Mesodermal cell (in vitro differentiated cells): ENCODE measurements at regions not wholly inside any gene's neighbourhood (a gene's known extent, or its start where the extent isn't known, plus 50 kb on each side); places are given as distances from the start of the nearest gene placed in this dataset.

ENCODE experiments used
- H3K27ac ChIP-seq: 2 replicates; pipeline ENCODE4 v1.7.0; 2013; ENCODE audit warnings: mild to moderate bottlenecking, low read depth, low read length, moderate library complexity; ENCODE audit not compliant: severe bottlenecking
- H3K36me3 ChIP-seq: 2 replicates; pipeline ENCODE4 v1.7.1; 2013; ENCODE audit warnings: mild to moderate bottlenecking, low read length, moderate library complexity; ENCODE audit not compliant: control insufficient read depth, insufficient read depth
- H3K4me1 ChIP-seq: one replicate; pipeline ENCODE4 v1.7.1; 2013; ENCODE audit warnings: mild to moderate bottlenecking, low read length; ENCODE audit not compliant: insufficient read depth, control insufficient read depth, poor library complexity, severe bottlenecking
- H3K4me3 ChIP-seq: 2 replicates; pipeline ENCODE4 v1.7.0; 2013; ENCODE audit warnings: low read length, control low read depth, mild to moderate bottlenecking; ENCODE audit not compliant: insufficient read depth, poor library complexity, severe bottlenecking; ENCODE audit errors: extremely low read depth
- H3K9me3 ChIP-seq: 2 replicates; pipeline ENCODE4 v1.7.1; 2013; ENCODE audit warnings: mild to moderate bottlenecking, low read length, moderate library complexity; ENCODE audit not compliant: control insufficient read depth
- WGBS, 2 experiments: methylation state at CpG; one replicate each; pipeline ENCODE4 v1.1.5; 2013; ENCODE audit warnings: missing lambda C conversion rate in 2 of 2; ENCODE audit not compliant: insufficient coverage in 2 of 2; 5-methylcytosine and 5-hydroxymethylcytosine counted together

GRCh38 chr2:37471104-37471503 is 126.7 kb downstream of the QPCT start:
- Histone ChIP-seq H3K9me3 (no peaks in the 10 kb centered on the region), H3K27ac (no peak overlapping the region)
- WGBS, 2 experiments, result 83 to 100% methylated on average over 1 of the region's 1 CpG

GRCh38 chr2:37471994-37472393 is 127.6 kb downstream of the QPCT start:
- 100% methylated on average over 1 of the region's 1 CpG for WGBS, 2 experiments
- no peak overlapping the region for H3K4me3 ChIP-seq

More at GRCh38 chr2:37471104-37471503, 126.7 kb downstream of the QPCT start:
- Histone ChIP-seq H3K36me3 (no peaks in the 10 kb centered on the region), H3K4me3 (no peak overlapping the region), H3K4me1 (peaks cover 7% of the 10 kb centered on the region)

GRCh38 chr2:37472959-37473358 is 128.5 kb downstream of the QPCT start:
- WGBS, 2 experiments, result 100% methylated on average over 1 of the region's 2 CpGs; no CpG with 5 or more reads in 1 of the 2 experiments
- H3K9me3 ChIP-seq, result no peaks in the 10 kb centered on the region
- H3K36me3 ChIP-seq, result no peaks in the 10 kb centered on the region
- no peak overlapping the region for H3K27ac ChIP-seq
- no peak overlapping the region for H3K4me3 ChIP-seq
- peaks cover 7% of the 10 kb centered on the region for H3K4me1 ChIP-seq

More at GRCh38 chr2:37471994-37472393, 127.6 kb downstream of the QPCT start:
- H3K4me1 ChIP-seq, result peaks cover 7% of the 10 kb centered on the region
- H3K27ac ChIP-seq, result no peak overlapping the region
- H3K9me3 ChIP-seq, result no peaks in the 10 kb centered on the region
- no peaks in the 10 kb centered on the region for H3K36me3 ChIP-seq

GRCh38 chr2:37476411-37476810 is 132.0 kb downstream of the QPCT start:
- 94 to 100% methylated on average over 3 of the region's 4 CpGs for WGBS, 2 experiments
- Histone ChIP-seq H3K27ac (no peak overlapping the region), H3K9me3 (peaks cover 6% of the 10 kb centered on the region), H3K4me3 (no peak overlapping the region), H3K36me3 (no peaks in the 10 kb centered on the region), H3K4me1 (peaks cover 7% of the 10 kb centered on the region)

- H3K9me3 ChIP-seq, result peaks cover 16% of the 10 kb centered on the region
- H3K4me1 ChIP-seq, result peaks cover under 1% of the 10 kb centered on the region
- H3K36me3 ChIP-seq, result no peaks in the 10 kb centered on the region
- no peak overlapping the region for H3K27ac ChIP-seq
- H3K4me3 ChIP-seq, result no peak overlapping the region
Measured at GRCh38 chr2:37477921-37478320, 133.5 kb downstream of the QPCT start.

GRCh38 chr2:37481244-37481643 is 136.8 kb downstream of the QPCT start:
- WGBS, 2 experiments, result no CpG with 5 or more reads among the region's 2 CpGs
- H3K4me1 ChIP-seq, result no peaks in the 10 kb centered on the region
- no peaks in the 10 kb centered on the region for H3K36me3 ChIP-seq

GRCh38 chr2:37489041-37489456 is 144.6 kb downstream of the QPCT start:
- H3K27ac ChIP-seq, result no peak overlapping the region
- no peaks in the 10 kb centered on the region for H3K36me3 ChIP-seq
- H3K4me1 ChIP-seq, result no peaks in the 10 kb centered on the region
- H3K9me3 ChIP-seq, result peaks cover 4% of the 10 kb centered on the region
- 82 to 92% methylated on average over 2 of the region's 6 CpGs for WGBS, 2 experiments
- H3K4me3 ChIP-seq, result no peak overlapping the region

More at GRCh38 chr2:37481244-37481643, 136.8 kb downstream of the QPCT start:
- Histone ChIP-seq H3K27ac (no peak overlapping the region), H3K4me3 (no peak overlapping the region), H3K9me3 (peaks cover 16% of the 10 kb centered on the region)

GRCh38 chr2:37489536-37489935 is 145.1 kb downstream of the QPCT start:
- no peaks in the 10 kb centered on the region for H3K4me1 ChIP-seq
- WGBS, 2 experiments, result no CpG with 5 or more reads among the region's 1 CpG
- H3K9me3 ChIP-seq, result peaks cover 4% of the 10 kb centered on the region
- no peaks in the 10 kb centered on the region for H3K36me3 ChIP-seq
- no peak overlapping the region for H3K4me3 ChIP-seq
- no peak overlapping the region for H3K27ac ChIP-seq

GRCh38 chr2:37493425-37493824 is 149.0 kb downstream of the QPCT start:
- no peaks in the 10 kb centered on the region for H3K36me3 ChIP-seq
- no CpG with 5 or more reads among the region's 3 CpGs for WGBS, 2 experiments
- H3K27ac ChIP-seq, result no peak overlapping the region
- no peaks in the 10 kb centered on the region for H3K4me1 ChIP-seq
- peaks cover 4% of the 10 kb centered on the region for H3K9me3 ChIP-seq
- H3K4me3 ChIP-seq, result no peak overlapping the region

GRCh38 chr2:37499113-37499512 is 154.7 kb downstream of the QPCT start:
- no peak overlapping the region for H3K4me3 ChIP-seq
- H3K4me1 ChIP-seq, result no peaks in the 10 kb centered on the region
- H3K36me3 ChIP-seq, result no peaks in the 10 kb centered on the region
- H3K27ac ChIP-seq, result no peak overlapping the region
- no peaks in the 10 kb centered on the region for H3K9me3 ChIP-seq
- no CpG with 5 or more reads among the region's 3 CpGs for WGBS, 2 experiments

- Histone ChIP-seq H3K9me3 (no peaks in the 10 kb centered on the region), H3K36me3 (no peaks in the 10 kb centered on the region), H3K4me3 (no peak overlapping the region), H3K27ac (no peak overlapping the region), H3K4me1 (no peaks in the 10 kb centered on the region)
Measured at GRCh38 chr2:37500031-37500430, 155.6 kb downstream of the QPCT start.
